Stimulated activated CD8-positive, alpha-beta memory T cell treated with anti-CD3 and anti-CD28 coated beads, Interleukin-4, amount 100 ng/mL, for 24 hours (primary cell): ENCODE measurements at regions not wholly inside any gene's neighbourhood (a gene's known extent, or its start where the extent isn't known, plus 50 kb on each side); places are given as distances from the start of the nearest gene placed in this dataset.
A peak's percentile ranks its signal among the peaks of the same experiment; 100 is the strongest.
"Not testable (repeated sequence)": the region's sequence is repeated elsewhere in the genome, so short reads cannot be mapped to it uniquely, and the experiment has no call there.

Experiments used
- DNase-seq: peaks from one replicate; pipeline ENCODE4 v3.0.0-alpha.2; 2020; ENCODE audit warnings: low read depth

DNA sequence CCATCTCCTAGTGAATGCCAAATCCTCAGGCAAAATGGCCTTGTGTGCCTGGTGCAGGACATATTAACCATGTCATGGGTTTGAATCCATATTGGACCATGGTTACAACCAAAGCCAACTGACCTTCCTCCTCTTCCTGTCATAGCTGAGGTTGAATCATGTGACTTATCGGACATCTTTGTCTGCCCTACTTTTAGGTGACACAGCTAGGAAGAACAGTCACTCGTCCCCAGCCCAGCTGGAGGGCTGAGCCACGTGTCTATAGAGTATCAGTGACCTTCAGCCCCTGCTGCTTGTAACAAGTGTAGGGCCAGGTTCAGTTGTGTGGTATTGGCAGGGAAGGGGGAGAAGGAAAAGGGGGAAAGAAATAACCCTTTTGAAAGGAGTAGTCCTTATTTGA is 225.2 kb downstream of the KTN1 start:
- DNase-seq: no peak

DNA sequence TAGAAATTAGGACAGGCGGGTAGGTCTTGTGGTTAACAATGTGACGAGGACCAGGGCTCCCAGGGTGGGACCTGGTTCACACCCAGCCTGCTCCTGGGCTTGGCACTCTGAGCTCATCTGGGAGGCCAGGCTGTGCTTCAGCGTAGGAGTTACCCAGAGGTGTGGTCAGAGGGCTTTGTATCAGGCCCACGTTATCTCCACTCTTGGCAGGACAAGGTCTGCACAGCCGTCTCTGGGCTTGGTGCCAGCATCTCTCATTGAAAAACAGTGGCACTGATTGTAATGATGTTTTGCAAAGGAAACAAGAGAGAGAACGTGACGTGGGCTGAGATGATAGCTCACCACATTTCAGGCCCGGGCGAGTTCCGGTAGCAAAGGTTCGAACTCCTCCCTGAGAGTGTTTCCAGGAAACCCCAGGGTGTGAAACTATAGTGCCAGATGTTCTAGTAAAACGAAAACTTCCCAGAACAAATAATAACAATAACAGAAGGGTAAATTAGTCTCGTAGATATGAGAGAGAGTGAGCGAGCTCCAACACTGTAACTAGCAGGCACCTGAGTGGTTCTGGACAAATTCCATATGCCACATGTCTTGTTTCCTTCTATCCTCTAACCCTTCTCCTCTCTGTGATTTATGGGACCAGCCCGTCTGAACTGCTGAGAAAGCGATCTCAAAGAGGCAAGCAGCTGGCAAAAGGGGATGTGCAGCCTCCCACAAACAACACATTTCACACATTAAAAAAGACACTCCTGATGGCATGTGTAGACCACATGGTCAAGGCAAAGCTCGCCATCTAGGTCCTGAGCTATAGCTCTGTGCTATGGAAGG is 227.3 kb downstream of the KTN1 start:
- DNase-seq: peak; percentile 31

DNA sequence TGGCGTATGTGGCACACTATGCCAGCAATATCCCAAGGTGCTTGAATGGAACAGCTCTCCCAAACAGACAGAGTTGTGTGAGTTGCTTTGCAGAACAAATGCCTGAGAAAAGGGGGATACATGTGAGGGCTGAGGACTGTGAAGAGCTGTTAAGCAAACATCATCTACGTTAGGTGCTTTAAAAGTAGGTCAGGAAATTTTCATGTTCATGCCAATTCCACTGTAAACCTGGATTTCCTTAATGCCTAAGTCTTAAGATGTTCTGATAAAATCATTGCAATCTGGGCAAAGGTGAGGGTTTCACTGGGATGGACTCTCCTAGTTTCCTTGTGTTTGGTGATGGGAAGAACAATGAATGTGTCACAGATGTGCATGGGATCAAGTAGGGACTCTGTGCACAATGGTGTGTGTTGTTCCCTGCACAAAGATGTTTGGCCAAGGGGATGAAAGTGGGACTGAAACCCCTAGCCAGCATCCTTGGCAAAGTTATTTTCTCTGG is 227.9 kb downstream of the KTN1 start:
- DNase-seq: no peak

DNA sequence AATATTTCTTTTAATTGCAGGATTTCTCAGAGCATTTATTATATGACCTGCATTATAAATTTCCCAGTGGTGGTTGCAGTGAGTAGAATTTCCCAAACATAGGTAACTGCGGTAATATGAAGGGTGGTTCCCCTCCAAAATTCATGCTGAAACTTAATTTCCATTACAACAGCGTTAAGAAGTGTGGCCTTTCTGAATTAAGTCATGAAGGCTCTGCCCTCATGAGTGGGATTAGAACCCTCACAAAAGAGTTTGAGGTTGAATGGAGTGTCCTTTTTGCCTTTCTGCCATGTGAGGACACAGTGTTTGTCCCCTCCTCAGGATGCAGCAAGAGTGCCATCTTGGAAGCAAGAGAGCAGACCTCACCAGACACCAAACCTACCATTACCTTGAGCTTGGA is 233.6 kb downstream of the KTN1 start:
- DNase-seq: no peak

DNA sequence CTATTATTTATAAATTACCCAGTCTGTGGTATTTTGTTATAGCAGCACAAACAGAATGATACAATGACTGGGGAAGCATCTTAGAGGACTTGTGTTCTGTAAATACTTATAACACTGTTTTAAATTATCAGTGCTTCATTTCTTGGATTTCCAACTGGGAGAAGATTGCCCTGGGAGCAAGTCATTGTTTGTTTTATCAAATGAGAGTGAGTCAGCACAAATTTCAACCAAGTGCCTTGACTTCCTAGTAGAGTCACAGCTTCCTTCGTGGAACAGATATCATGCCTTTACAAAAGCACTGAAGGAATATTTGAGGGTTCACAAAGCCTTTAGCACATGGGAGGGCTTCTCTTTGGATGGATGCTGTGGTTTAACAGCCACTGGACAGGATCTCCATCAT is 234.1 kb downstream of the KTN1 start:
- no peak for DNase-seq

DNA sequence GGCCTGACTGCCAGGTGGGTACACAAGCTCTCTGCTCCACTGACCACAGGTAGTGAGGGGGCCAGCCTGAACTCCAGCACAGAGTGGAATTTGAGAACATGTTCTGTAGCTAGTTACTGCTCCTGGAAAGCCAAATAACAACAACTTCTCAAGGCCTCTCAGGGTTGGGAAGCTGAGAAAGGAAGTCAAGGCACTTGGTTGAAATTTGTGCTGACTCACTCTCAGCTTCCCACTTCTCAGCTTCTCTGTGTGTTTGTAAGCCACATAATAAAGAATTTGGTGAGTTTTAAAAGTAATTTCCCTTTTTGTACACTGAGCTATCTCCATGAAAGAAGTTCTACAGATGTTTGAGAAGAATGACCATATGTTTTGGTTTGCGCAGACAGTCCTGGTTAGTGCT is 234.9 kb downstream of the KTN1 start:
- DNase-seq: no peak

DNA sequence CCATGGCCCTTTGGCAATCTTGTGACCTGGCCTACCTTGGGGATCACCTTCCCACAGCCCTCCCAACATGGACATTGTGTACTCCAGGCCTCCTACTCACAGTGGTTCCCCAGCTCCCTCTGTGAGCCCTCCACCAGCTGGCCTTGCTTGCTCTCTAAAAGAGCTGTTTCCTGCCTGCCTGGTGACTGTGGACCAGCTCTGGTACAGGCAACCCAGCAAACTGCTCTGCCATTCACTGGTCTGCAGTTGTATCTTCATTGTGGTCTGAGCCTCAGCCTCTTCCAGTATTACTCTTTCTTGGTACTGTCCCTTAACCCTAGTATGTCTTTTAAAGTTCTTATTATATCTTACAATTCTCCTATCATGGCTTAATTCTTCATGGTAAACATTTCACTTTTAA is 236.2 kb downstream of the KTN1 start:
- DNase-seq: no peak

DNA sequence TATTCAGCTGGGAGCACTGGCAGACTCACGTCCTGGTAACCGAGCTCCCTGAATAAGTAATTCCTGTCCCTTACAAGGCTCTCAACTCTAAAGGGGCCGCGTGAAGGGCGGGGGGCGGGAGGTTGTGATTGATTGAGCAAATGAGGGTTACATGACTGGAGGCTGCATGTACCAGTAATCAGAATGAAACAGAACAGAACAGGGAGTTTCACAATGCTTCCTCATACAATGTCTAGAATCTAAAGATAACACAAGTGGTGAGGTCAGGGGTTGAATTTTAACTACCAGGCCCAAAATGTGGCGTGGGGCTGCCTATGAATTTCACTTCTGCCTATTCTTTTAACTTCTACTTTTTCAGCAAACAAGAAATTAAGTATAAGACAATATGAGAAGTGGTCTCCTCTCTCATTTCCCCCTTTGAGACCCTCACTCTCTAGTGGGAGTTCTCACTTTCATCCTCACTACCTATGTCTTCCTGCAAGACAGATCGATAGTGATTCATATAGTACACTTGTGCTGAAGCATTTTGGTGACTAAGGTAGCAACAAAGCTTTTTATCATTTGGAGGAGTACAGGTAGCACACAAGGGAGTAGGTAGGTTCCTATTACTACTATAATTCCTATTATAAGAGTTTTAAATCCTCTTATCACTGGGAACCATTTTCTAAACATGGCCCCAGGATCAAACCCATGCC is 239.8 kb downstream of the KTN1 start:
- no peak for DNase-seq

DNA sequence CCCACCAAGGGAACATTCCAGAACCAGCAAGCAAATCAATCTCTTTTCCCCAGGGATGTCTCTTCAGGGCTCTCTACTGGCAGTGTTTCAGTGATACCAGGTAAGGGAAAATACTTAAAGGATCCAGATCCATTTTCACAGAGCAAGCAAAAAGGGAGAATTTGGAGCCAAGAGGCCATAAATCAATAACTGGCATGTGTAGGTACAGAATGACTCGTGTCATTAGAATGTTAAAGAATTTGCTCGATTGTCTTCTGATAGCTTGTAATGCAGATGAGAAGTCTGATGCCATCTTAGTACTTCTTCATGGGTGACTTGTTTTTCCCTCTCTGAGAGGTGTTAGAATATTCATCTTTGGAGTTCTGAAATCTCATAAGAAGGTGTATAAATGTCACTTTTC is 242.9 kb downstream of the KTN1 start:
- DNase-seq: no peak

DNA sequence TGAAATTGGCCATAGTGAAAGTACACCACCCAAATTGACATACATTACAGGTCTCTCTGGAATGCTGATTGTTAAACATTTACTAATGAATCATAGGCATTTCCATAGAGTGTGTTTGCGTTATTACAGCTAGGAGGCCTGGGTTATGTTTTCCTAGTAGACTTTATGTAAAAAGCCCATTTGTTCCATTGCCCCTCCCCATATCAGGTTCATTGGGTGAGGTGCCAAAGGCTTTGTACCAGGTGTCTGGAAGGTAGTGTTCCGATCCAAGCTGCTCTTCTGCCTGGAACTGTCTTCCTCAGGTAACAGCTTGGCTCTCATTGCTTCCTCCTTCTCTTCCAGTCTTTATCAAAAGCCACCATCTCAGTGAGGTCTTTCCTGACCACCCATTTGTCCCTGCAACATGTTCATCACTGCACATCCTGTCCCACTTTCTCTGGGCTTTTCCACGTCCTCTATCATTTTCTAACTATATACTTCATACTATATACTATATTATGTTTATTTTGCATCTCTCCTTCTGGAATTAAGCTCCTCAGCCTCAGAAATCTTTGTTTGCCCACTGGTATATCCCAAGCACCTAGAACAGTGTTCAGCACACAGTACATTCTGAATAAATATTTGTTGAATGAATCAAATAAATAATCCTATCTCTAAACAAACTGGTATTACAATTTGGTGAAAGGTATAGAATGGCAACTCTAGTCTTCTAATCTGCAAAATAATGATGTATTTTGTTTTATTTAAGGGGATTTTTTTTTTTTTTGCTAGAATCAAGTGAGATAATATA is 252.3 kb downstream of the KTN1 start:
- no peak for DNase-seq

DNA sequence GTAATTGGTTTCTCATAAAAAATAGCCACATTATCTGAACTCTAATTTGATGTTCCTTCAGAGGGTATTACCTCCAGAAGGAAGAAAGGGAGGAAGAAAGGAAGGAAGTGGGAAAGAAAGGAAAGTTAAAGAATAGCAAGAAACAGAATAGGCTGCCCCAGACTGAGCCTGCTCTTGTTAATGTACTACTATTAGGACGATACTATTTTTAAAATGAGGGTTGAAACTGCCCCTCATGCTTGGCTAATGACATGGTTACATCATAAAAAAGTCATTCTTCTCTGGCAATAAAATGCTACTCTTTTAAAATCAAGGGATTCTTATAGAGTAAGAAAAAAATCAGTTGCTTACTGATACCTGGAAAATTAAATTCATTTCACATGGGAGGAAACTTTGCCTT is 253.0 kb downstream of the KTN1 start:
- DNase-seq: no peak

DNA sequence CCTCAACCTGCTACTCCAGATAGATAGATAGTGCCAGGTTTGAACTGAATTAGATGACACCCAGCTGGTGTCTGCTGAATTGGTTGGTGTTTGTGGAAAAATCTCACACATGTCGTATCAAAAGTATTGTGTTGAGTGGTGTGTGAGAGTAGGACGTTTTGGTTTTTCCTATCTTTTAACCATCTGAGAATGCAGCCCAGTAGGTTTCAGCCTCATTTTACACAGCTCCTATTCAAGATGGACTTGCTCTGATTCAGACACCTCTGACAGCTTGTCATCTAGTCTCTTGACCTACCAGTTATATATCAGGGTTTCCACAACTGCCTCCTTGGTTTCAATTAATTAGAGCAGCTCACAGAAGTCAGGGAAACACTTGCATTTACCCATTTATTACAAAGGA is 254.4 kb downstream of the KTN1 start:
- no peak for DNase-seq

DNA sequence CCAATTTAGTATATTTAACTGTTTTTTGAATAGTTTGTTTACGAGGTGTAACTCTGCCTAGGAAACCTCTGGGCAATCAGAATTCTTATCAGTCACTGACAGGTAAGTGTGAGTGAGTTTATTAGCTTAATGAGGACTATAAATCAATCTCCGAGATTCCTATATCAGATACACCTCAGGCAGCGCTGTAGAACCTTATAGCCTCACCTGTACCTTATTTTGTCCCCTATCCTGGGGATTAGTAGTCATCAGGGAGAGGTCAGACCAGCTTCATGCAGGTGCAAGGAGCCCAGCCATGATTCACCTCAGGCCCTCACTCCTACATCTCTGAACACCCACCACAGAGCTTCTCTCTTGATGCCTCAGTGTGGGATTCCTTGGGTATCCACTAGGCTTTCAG is 256.0 kb downstream of the KTN1 start:
- DNase-seq: no peak

DNA sequence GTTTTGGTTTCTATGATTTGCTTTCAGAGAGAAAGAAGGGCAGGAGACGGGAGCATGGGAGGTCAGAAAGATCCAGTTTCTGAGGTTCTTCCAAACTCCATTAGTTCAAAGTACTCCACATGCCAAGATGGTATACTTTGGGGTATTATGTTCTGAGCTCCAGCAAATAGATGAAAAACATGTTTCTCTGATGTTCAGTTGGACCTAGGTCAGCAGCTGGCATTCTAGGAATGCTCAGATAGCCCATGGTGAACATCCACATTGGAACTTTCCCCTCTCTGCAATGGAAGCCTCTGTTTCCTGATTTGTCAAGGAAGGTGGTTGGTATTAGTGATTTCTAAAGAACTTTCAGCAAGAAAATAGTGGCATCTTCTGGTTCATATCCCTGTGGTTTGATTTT is 257.5 kb downstream of the KTN1 start:
- no peak for DNase-seq

DNA sequence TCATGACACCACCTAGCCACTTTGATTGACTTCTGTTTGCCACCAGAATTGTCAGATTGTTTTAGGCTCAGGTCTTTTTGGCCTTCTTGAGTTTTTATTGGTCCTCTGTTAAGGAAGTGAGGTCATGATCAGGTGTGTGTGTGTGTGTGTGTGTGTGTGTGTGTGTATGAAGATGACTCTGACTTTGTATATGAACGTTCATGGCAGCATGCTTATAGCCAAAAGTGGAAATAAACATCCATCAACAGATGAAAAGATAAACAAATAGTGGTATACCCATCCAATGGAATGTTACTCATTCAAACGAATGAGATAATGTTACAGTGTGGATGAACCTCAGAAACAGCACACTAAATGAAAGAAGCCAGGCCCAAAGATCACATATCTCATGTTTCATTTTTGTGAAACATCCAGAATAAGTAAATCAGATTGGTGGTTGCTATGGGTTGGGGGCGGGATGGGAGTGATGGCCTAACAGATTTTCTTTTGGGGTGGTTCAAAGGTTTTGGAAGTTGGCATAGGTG is 258.6 kb downstream of the KTN1 start:
- DNase-seq: no peak

DNA sequence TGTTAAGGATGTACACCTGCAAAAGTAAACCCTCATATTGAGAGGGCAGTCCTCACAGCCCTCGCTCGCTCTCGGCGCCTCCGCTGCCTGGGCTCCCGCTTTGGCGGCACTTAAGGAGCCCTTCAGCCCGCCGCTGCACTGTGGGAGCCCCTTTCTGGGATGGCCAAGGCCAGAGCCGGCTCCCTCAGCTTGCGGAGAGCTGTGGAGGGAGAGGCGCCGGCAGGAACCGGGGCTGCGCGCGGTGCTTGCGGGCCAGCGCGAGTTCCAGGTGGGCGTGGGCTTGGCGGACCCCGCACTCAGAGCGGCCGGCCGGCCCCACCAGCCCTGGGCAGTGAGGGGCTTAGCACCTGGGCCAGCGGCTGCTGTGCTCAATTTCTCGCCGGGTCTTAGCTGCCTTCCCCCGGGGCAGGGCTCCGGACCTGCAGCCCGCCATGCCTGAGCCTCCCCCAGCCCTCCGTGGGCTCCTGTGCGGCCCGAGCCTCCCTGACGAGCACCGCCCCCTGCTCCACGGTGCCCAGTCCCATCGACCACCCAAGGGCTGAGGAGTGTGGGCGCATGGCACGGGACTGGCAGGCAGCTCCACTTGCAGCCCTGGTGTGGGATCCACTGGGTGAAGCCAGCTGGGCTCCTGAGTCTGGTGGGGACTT is 259.4 kb downstream of the KTN1 start:
- not testable (repeated sequence) for DNase-seq

DNA sequence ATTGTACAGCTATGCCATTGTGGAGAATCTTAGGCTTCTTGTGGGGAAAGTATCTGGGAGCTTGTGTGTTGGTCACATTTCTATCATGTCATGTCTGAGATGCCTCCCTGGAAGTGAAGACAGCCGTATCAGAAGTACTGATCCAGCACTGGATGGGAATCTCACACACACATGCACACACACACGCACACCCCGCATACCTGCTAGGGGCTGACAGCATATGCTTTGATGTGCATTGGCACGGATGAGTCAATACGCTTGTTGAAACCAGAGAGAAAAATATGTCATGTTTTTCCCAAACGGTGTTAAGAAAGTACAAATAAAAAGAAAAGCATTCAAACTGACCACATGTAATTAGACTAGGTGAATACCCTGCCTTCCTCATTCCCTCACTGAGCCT is 260.8 kb downstream of the KTN1 start:
- DNase-seq: no peak

DNA sequence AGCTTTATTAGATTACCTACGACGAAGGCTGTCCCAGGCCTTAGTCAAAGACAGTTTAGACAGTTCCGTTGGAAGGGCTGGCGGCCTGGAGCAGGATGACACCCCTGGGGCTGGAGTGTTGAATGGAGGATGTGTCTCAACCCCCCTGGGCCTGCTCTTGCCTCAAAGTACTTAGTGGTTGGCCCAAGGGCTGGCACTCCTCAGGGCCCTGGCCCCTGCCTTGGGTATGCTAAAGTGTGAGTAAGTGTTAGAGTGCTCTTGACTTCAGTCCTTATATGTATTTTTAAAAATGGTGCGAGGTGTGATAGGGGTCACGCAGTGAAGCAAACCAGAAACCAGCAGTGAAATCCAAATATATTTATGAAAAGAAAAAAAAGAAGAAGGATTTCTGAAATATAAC is 261.6 kb downstream of the KTN1 start:
- DNase-seq: no peak

DNA sequence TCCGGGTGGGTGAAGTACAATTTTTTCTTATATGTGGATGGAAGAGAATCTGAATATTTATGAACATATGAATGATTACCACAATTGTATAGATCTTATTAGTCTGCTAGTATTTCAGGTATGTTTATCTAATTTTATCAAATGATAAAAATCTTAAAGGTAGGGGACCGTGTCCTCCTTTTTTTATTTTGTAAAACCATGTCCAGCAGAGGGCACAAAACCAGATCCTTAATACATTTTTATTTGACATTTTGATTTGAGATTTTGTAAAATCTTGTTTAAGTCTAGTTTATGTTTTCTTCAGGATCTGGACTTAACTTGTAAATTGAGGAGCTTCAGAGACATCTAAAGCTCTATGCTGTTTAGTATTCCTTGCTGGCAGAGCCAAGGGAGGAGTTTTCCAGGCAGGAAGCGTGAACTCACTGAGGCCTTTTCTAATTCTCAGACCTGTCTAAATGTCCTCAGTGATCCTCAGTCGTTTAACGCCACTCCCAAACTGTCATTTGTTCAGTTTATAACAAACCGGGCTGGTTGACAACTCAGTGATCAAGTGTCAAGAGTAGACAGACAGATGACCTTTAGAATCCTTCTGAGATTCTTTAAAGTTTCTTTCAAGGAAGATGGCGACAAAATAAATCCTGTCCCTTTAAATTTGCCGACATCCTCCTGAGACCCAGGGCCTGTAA is 263.9 kb downstream of the KTN1 start:
- no peak for DNase-seq

DNA sequence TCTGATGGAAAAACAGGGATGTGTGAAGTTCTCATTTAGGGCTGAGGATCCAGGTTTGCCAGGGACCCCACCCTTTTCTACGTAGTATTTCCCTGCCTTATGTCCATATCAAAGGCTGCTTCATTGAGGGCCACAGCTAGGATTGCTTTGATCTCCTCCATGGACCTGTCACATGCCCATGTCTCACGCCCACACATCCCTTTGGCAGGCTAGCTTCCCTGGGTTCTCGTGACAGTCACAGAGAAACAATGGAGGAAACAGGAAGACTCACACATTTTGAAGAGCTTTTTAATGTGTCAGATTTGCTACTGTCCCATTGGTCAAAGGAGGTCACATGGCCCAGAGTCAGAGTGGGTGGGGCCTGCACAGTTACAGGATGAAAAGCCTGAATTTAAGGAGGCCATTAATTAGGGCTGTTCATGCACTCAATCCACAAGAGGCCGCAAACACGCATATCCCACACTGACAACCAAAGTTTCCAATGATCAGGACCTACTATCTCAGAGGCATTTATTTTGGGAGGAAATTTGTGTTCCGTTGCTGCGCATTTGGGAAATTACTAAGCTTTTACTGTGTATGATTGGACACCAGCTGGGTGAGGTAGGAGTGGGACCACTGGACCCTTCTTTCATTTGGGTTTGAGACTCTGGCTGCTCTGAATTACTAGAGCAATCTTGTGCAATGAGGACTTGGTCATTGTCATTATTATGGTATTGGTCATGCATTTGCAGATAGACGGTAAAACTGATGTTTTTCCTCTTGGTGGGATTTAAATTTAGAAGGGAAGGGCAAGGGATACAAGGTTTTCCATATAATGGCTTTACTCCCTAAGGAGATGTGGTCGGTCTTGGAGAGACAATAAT is 266.2 kb downstream of the KTN1 start:
- DNase-seq: no peak
